HEK293T (cell line): ENCODE measurements at regions not wholly inside any gene's neighbourhood (a gene's known extent, or its start where the extent isn't known, plus 50 kb on each side); places are given as distances from the start of the nearest gene placed in this dataset.

Experiments
- CTCF ChIA-PET: fragments of 350-600 bp; formaldehyde crosslinking; extraction: SDS; loops from one replicate; lab custom pipeline; 2021; ENCODE audit warnings: antibody characterized with exemption, inconsistent platforms; lab: Yijun Ruan, JAX
- POLR2A ChIA-PET: fragments of 350-600 bp; formaldehyde crosslinking; extraction: SDS; loops from one replicate; lab custom pipeline; 2020; ENCODE audit warnings: antibody characterized with exemption, inconsistent platforms; lab: Yijun Ruan, JAX
- DNase-seq: peaks from one replicate; pipeline ENCODE4 v3.0.0; 2012; ENCODE audit warnings: mixed read lengths; ENCODE audit errors: extremely low spot score
- ARNT ChIP-seq: fragments of 450-650 bp; IDR thresholded peaks from 2 replicates; pipeline ENCODE4 v1.6.1; 2017; ENCODE audit warnings: mild to moderate bottlenecking
- BHLHE40 ChIP-seq: fragments of 450-650 bp; IDR thresholded peaks from 2 replicates; pipeline ENCODE4 v1.6.1; 2016; ENCODE audit warnings: mild to moderate bottlenecking, moderate library complexity, borderline replicate concordance
- CTBP1 ChIP-seq: fragments of 450-650 bp; IDR thresholded peaks from 2 replicates; pipeline ENCODE4 v1.6.1; 2016; ENCODE audit warnings: borderline replicate concordance
- ELF4 ChIP-seq: fragments of 450-650 bp; IDR thresholded peaks from 2 replicates; pipeline ENCODE4 v1.6.1; 2017; ENCODE audit warnings: antibody characterized with exemption
- FOXA1 ChIP-seq: fragments of 450-650 bp; IDR thresholded peaks from 2 replicates; pipeline ENCODE4 v1.6.1; 2016; ENCODE audit warnings: mild to moderate bottlenecking
- FOXK2 ChIP-seq: fragments of 450-650 bp; IDR thresholded peaks from 2 replicates; pipeline ENCODE4 v1.6.1; 2016; ENCODE audit warnings: mild to moderate bottlenecking
- FOXM1 ChIP-seq: fragments of 450-650 bp; IDR thresholded peaks from 2 replicates; pipeline ENCODE4 v1.6.1; 2017; ENCODE audit warnings: mild to moderate bottlenecking, borderline replicate concordance
- HDGF ChIP-seq: fragments of 450-650 bp; IDR thresholded peaks from 2 replicates; pipeline ENCODE4 v1.6.1; 2017; ENCODE audit warnings: antibody characterized with exemption, borderline replicate concordance
- L3MBTL2 ChIP-seq: fragments of 450-650 bp; conservative IDR thresholded peaks from 2 replicates; pipeline ENCODE4 v1.6.1; 2016; ENCODE audit warnings: mild to moderate bottlenecking
- LEF1 ChIP-seq: fragments of 450-650 bp; IDR thresholded peaks from 2 replicates; pipeline ENCODE4 v1.6.1; 2017; ENCODE audit warnings: mild to moderate bottlenecking, borderline replicate concordance
- NFRKB ChIP-seq: fragments of 450-650 bp; IDR thresholded peaks from 2 replicates; pipeline ENCODE4 v1.6.1; 2016; ENCODE audit warnings: mild to moderate bottlenecking, moderate library complexity
- PKNOX1 ChIP-seq: fragments of 450-650 bp; IDR thresholded peaks from 2 replicates; pipeline ENCODE4 v1.6.1; 2016
- SP1 ChIP-seq: fragments of 450-650 bp; IDR thresholded peaks from 2 replicates; pipeline ENCODE4 v1.6.1; 2017
- SUZ12 ChIP-seq: fragments of 450-650 bp; IDR thresholded peaks from 2 replicates; pipeline ENCODE4 v1.6.1; 2016; ENCODE audit warnings: mild to moderate bottlenecking
- TARDBP ChIP-seq: fragments of 450-650 bp; IDR thresholded peaks from 2 replicates; pipeline ENCODE4 v1.6.1; 2016
- ZNF384 ChIP-seq: fragments of 450-650 bp; IDR thresholded peaks from 2 replicates; pipeline ENCODE4 v1.6.1; 2016

GRCh38 chr2:198316852-198317396 is 512.5 kb downstream of the PLCL1 start:
- no peak for TF ChIP-seq ARNT
- no peak for TF ChIP-seq SP1
- TF ChIP-seq NFRKB: no peak
- TF ChIP-seq TARDBP: no peak
- TF ChIP-seq LEF1: no peak
- no peak for TF ChIP-seq L3MBTL2
- no peak for TF ChIP-seq PKNOX1
- no peak for TF ChIP-seq FOXM1
- TF ChIP-seq ELF4: no peak
- no peak for TF ChIP-seq CTBP1
- TF ChIP-seq SUZ12: no peak
- no peak for TF ChIP-seq FOXK2
- no peak for TF ChIP-seq BHLHE40
- TF ChIP-seq FOXA1: no peak
- TF ChIP-seq ZNF384: no peak
- TF ChIP-seq HDGF: no peak
- POLR2A ChIA-PET: no interaction called here
- CTCF ChIA-PET: no interaction called here
- DNase-seq: no peak

GRCh38 chr2:198315791-198316630 is 511.6 kb downstream of the PLCL1 start:
- ChIA-PET CTCF (no interaction called here), POLR2A (no interaction called here)
- TF ChIP-seq NFRKB: no peak
- no peak for TF ChIP-seq FOXA1
- TF ChIP-seq ARNT: no peak
- no peak for TF ChIP-seq CTBP1
- no peak for TF ChIP-seq PKNOX1
- no peak for TF ChIP-seq HDGF
- no peak for TF ChIP-seq SP1
- TF ChIP-seq ELF4: no peak
- no peak for TF ChIP-seq FOXK2
- no peak for TF ChIP-seq ZNF384
- TF ChIP-seq SUZ12: no peak
- TF ChIP-seq TARDBP: no peak
- no peak for TF ChIP-seq BHLHE40
- DNase-seq: no peak

GRCh38 chr2:198314559-198315153 is 510.3 kb downstream of the PLCL1 start:
- POLR2A ChIA-PET: no interaction called here
- DNase-seq: peak; percentile 27
- CTCF ChIA-PET: interaction anchor here (0.6 to 2.0 kb wide), 9 partner anchors 18 to 1411 kb away, joined by 3 to 8 read pairs (median 4); no protein-coding TSS in a partner anchor
- TF ChIP-seq ELF4 (no peak), FOXM1 (no peak), PKNOX1 (no peak), ZNF384 (no peak), CTBP1 (no peak), TARDBP (no peak), LEF1 (no peak), HDGF (no peak), SUZ12 (no peak), FOXK2 (no peak)

GRCh38 chr2:198312596-198313483 is 508.4 kb downstream of the PLCL1 start:
- ChIA-PET CTCF (interaction anchor here (0.6 to 1.3 kb wide), 4 partner anchors 12 to 1284 kb away, joined by 3 to 4 read pairs (median 4); no protein-coding TSS in a partner anchor), POLR2A (no interaction called here)
- DNase-seq: no peak
- no peak for TF ChIP-seq FOXA1
- TF ChIP-seq ARNT: no peak

- ChIA-PET CTCF (interaction anchor here (1.0 kb wide), 1 partner anchor 1174 kb away, joined by 3 read pairs; no protein-coding TSS in a partner anchor), POLR2A (no interaction called here)
- DNase-seq: no peak
- TF ChIP-seq CTBP1 (no peak), FOXK2 (no peak), LEF1 (no peak), FOXM1 (no peak)
Observed at GRCh38 chr2:198311020-198311419, 506.6 kb downstream of the PLCL1 start.
